ELR (cell line): ENCODE measurements at regions not wholly inside any gene's neighbourhood (a gene's known extent, or its start where the extent isn't known, plus 50 kb on each side); places are given as distances from the start of the nearest gene placed in this dataset.
A peak's percentile ranks its signal among the peaks of the same experiment; 100 is the strongest.
"Not testable (repeated sequence)": the region's sequence is repeated elsewhere in the genome, so short reads cannot be mapped to it uniquely, and the experiment has no call there.

Source experiments
- DNase-seq: peaks from one replicate; pipeline ENCODE4 v3.0.0-alpha.2; 2015; ENCODE audit warnings: low read depth

DNA sequence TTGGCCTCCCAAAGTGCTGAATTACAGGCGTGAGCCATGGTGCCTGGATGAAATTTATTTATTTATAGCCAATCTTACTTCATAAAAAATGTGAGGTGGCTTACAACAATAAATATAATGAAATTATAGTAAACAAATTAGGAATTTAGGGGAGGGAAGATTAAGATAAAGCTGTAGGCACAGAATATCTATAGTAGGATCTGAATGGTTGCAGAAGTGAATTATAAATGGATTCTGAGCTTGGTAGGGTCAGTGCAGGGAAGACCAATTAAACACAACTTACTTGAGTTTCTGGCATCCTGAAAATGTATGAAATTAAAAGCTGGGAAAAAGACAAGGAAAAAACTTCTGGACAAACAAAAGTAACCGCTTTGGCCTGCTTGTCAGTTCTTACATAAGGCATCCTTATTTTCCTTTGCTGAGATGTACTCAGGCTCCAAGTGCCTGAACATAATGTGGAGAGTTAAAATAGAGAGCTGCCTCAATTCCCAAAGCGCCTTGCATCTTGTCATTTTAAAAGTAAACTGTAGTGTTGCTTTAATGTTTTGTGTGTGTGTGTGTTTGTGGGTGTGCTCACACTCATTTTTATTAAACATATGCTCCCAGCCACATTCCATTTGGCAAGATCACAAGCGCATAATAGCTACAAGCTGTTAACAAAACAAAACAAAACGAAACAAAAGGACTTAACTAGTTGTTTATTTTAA is 247.3 kb downstream of the S1PR1 start:
- no peak for DNase-seq

DNA sequence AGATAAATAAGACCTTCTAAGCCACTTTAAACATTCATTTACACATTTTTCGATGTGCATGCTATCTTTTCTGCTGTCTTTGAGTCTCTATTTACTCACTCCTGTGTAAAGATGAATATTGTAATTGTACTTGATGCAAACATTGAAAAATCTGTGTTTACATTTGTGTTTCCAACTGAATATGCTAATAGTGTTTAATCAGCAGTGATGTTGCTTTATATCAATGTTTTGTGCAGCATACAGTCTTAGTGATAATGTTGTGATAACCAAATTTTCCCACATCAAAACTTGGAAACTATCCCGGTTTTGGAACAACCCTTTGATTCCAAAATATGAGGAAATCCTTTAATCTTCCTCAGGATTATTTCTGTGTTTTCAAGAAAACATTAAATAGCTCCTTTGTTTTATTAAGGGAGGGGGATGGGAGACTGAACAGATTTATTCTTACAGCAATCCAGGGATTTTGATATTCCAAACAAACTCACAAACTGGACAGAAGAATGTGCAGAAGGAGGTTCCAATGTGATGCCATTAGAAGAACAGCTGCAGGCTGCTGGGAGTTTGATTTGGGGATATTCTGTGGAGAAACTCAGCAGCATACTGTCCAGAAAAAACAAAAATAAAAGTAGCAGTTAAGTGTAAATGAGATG is 248.0 kb downstream of the S1PR1 start:
- DNase-seq, result no peak

DNA sequence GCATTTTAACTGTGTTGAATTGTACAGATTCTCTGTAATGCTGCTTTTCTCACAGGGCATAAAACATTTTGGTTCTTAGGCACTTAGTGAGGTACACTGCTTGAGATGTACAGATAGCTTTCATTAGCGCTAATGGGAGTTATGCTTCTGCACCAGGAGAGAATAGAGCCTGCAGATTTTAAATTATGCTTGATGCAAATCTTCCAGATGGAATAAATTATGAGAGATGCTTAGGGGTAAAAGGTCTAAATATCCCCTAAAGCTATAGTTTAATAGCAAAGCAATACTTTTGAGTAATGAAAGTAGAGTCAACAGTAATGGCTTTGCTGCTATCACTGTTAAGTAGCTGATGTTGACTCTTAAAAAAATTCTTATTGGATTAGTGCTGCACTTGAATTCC is 248.9 kb downstream of the S1PR1 start:
- DNase-seq, result no peak

DNA sequence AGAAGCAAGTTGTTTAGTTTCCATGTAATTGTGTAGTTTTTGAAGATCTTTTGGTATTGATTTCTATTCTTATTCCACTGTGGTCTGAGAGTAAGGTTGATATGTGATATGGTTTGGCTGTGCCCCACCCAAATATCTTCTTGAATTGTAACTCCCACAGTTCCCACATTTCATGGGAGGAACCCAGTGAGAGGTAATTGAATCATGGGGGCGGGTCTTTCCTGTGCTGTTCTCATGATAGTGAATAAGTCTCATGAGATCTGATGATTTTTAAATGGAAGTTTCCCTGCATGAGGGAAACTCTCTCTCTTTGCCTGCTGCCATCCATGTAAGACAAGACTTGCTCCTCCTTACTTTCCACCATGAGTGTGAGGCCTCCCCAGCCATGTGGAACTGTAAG is 255.3 kb downstream of the S1PR1 start:
- not testable (repeated sequence) for DNase-seq

DNA sequence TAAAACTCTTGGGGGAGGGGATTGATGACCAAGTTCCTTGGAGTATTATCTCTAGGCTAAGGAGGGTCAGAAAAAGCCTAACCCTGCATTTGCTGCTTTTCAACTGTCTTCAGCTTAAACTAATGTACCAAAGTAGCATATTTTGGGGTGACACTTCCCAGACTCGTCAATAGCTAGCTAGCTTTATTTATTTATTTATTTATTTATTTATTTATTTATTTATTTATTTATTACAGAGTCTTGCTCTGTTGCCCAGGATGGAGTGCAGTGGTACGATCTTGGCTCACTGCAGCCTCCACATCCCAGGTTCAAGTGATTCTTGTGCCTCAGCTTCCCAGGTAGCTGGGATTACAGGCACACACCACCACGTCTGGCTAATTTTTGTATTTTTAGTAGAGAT is 257.1 kb downstream of the S1PR1 start:
- not testable (repeated sequence) for DNase-seq

DNA sequence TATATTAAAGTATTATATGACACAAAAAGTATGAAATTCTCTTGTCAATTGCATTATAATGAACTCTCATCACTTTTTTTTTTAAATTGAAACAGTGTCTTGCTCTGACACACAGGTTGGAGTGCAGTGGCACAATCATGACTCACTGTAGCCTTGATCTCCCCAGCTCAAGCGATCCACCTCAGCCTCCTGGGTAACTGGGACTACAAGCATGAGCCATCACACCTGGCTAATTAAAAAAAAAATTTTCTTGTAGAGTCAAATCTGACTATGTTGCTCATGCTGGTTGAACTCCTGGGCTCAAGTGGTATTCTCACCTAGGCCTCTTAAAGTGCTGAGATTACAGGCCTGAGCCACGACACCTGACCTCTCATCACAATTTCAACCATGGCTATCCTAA is 259.3 kb downstream of the S1PR1 start:
- no peak for DNase-seq

DNA sequence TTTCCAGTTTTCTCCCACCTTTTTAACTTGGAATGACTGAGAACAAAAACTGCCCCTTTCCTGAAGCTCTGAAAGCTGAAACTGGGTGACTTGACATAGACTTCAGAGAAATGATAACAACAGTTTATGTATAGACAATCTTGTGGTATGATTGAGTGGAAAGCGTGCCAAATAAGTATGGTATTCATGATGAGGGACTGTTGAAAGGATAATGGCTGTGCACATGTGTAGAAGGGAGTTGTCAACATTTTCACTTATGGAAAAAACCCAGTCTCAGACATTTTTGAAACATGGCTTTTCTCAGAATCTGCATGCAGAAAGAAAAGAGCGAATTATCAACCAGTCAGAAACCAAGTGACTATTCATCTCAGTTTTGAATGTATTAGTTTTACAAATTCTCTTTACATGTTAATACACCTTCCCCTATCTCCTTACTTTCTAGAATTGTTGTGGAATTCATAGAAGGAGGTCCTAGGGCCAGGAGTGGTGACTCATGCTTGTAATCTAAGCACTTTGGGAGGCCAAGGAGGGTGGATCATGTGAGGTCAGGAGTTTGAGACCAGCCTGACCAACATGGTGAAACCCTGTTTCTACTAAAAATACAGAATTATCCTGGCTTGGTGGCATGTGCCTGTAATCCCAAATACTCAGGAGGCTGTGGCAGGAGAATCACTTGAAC is 261.2 kb downstream of the S1PR1 start:
- peak; percentile 26 for DNase-seq

DNA sequence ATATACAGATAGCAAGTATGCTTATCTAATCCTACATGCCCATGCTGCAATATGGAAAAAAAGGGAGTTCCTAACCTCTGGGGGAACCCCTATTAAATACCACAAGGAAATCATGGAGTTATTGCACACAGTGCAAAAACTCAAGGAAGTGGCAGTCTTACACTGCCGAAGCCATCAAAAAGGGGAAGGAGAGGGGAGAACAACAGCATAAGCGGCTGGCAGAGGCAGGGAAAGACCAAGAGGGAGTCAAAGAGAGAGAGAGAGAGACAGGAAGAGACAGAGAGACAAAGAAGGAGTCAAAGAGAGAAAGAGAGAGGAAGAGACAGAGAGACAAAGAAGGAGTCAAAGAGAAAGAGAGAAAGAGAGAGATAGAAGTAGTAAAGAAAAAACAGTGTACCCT is 267.3 kb downstream of the S1PR1 start:
- DNase-seq, result not testable (repeated sequence)

DNA sequence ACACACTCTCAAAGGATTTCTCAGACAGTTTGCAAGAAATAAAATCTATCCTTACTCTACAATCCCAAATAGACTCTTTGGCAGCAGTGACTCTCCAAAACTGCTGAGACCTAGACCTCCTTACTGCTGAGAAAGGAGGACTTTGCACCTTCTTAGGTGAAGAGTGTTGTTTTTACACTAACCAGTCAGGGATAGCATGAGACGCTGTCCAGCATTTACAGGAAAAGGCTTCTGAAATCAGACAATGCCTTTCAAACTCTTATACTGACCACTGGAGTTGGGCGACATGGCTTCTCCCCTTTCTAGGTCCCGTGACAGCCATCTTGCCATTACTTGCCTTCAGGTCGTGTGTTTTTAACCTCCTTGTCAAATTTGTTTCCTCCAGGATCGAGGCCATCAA is 268.4 kb downstream of the S1PR1 start:
- not testable (repeated sequence) for DNase-seq

DNA sequence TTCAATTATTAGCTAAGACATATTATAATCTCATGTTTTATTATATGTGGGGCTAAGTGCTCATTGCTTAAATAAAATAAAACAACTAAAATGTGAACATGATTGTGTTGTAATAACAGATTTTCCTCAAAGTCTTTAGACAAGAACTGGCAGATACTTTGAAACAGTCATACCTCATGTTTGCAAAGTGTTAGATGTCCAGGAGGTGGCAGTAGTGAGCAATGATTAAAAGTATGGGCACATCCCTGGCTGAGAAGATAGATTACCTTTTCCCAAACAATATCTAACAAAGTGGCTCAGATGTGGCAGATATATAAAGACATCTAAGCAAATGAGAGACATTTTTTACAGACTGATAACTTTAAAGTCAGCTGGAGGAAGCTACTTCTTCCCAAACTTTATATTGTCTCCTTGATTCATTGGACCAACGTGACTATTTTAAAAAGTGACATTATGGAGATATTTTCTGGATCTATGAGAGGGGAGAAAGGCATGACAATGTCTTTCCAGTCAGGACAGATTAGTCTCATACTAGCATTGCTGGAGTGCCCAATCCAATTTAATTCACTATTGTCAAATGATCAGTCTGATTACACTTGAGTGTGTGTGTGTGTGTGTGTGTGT is 269.8 kb downstream of the S1PR1 start:
- peak; percentile 61 for DNase-seq

DNA sequence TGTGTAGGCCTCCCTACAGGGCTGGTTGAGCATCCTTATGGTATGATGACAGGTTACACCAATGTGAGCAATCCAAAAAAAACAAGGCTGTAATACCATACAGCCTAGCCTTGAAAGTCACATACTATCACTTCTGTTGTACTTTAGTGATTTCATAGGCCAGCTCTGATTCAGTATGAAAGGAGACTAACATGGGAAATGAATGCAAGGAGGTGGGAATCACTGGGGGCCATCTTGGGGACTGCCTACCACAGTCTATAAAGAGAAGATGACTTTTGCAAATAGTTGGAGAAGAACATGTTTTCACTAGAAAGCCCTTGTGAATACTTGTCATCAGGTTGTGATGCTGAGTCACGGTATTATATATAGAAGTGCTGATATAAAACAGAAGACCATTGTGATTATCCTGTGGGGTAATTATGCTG is 270.7 kb downstream of the S1PR1 start:
- no peak for DNase-seq

DNA sequence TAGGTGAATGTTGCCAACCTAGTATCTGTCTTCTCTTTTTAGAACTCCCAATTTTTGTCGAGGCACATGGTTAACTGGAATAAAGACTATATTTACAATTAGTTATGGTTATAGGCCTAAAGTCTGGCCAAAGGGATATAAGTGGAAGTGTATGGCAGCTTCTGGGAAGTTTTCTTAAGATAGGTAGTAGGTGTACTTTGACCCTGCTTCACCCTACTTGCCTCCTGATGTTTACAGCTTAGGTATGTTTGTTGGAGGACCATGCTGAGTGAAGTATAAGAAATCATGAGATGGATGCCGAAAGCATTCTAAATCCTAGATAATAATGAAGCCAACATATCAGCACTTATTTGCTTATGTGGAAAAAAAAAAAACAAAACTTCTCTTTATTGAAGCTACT is 272.1 kb downstream of the S1PR1 start:
- no peak for DNase-seq

DNA sequence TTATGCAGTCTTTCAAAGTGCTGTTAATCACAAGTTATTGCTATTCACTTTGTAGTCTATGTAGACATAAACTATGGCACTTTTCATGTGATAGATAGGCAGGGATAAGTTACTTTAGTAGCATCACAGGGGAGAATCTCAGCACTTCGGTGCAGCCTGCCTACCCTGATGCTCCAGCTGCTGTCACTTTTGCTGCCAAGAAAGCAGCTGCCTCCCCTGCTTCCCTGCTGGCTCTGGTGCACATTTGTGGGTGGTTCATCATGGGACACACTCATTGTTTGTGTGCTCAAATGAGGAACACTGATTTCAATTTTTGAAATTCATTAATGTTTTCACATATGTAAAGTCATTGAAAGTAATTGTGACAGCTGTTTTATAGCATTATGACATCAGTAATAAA is 272.6 kb downstream of the S1PR1 start:
- no peak for DNase-seq

DNA sequence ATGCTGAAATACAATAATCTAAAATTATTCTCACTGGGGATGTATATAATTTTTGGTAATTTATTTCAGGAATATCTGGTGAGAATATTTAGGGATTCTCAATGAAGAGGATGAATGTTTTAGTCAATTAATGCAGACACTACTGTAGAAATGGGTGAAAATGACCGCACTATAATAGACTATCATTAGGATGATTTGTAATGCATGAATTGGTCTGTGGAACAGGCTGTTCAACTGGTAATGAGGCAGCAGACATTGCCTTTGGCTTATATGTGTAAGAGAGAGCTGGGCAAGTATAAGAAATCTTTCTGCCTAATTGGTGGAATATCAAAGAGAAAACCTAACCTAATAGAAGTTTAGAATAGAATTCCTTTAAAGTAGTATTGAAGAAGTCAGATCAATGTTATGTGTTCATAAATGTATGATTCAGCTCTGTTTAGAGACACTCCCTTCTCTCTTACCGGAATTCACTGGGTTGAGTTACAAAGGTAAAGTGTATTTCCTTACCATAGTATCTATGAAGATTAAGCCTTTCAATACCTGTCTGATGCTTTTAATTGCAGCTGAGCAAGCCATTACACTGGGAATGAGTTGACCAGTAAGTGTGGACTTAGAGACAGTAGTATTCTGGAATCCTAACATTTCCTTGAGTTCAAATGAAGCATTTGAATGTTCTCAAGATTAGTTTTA is 274.5 kb downstream of the S1PR1 start:
- no peak for DNase-seq

DNA sequence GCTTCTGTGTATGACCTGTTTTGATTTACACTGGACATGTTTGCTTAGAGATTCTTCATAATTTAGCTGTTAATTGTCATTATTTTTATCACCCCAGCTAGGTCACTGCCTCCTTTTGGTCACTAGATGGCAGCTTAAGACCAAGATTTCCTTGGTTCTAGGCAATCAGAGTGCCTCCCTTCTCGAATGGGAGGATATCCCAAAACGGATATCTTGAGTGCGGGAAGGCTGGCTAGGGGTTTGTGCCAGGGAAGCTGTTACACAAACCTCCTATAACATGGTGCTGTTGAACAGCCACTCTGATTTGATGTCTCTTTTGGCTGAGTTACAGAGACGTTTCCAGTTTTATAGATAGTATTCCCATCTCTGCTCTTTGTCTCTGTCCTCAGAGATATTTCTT is 283.5 kb downstream of the S1PR1 start:
- peak; percentile 72 for DNase-seq

DNA sequence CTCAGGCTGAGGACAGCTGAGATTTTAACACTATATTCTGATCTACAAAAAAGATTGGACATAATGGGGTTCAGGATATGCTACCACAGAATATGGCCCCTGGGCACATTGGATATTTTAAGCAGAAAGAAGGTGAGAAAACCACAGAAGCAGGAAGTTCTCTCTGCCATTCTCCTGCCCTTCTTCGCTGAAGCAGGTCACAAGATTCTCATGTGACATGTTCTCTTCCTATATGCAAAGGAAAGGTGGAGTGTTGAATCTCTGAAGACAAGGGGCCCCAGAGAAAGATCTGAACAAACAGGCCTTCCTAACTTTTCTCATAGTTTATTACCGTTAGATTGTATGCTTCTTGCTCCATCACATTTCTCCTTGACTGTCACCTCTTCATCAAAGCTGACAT is 285.7 kb downstream of the S1PR1 start:
- no peak for DNase-seq

DNA sequence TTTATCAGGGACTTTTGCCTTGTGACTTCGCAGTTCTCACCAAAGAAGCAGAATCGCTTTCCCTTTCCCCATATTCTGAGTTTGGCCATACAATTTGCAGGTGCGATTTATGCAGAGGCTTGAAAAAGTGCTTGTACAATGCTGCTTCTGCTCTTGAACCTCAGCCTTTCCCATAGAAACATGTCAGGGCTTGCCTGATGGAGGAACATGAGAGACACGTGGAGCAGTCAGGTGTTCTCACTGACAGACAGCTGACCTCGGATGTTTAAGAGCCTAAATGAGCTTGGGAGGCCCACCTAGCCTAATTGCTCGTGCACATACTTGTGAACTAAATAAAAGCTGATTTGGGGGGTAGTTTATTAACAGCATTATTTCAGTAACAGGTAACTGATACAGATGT is 290.0 kb downstream of the S1PR1 start:
- no peak for DNase-seq

DNA sequence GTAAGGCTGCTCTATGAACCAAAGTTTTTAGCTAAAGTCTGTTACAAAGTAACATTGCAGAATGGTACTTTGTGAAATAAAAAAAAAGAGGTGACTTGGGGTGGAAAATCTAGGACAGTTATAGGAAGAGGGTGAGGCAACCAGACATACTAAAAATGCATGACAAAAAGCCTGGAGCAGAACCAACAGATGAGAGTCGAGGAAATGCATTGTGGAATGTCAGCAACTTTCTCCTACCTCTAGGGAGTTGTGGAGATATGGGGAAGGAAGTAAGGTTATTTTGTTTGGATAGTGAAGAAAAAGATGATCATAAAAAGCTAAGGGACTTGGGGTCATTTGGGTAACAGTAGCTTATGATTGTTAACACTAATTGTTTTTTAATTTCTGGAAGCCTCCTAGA is 295.6 kb downstream of the S1PR1 start:
- DNase-seq, result no peak

DNA sequence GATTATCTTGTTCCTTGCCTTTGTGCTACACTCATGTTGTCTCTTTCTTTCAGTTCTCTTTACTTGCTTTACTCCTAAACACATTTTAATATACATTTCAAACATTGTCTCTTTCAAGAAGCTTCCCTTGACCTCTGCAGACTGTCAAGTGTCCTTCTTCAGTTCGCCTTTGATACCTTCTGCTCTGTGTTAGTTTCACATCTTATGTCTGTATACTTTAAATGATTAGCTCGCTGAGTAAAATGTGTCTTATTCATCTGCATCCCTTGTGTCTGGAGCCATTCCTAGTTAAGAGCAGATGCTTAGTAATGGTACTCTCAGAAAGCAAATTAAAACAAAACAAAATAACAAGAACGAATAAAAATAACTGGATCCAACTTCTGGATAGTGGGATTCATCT is 303.3 kb downstream of the S1PR1 start:
- no peak for DNase-seq

DNA sequence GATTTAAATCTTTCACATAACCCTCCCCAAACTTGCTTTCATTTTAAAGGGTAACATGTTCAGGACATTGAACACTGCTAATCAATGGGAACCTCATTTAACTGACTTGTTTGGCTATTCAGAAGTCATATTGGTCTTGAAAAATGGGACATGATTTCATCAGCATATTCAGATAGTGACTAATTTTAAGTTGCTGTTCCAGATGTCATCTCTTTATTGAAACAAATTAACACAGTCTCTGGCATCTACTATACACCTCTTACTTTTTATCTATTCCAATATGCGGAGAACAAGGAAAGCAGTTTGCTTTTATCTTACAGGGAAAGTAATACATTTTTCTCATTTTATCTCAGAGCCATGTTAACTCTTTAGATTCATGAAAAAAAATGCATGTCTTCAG is 310.1 kb downstream of the S1PR1 start:
- no peak for DNase-seq

DNA sequence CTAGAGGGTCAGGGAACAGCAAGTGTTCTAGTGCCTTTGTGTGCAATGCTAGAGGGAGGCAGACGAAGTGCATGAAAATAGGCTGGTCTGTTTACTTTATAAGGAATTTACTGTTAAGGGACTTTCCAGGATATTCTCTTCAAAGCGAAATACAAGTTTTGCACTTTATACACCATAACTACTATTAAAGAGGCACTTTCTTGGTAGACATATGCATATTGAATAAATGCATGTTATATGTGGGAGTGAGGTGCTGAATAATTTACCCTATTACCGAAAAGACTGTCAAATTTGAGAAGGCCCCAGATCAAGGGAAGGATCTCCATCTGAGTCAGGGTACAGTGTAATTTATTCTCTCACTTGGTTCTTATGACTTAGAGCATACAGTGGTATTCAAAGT is 310.5 kb downstream of the S1PR1 start:
- DNase-seq, result no peak

DNA sequence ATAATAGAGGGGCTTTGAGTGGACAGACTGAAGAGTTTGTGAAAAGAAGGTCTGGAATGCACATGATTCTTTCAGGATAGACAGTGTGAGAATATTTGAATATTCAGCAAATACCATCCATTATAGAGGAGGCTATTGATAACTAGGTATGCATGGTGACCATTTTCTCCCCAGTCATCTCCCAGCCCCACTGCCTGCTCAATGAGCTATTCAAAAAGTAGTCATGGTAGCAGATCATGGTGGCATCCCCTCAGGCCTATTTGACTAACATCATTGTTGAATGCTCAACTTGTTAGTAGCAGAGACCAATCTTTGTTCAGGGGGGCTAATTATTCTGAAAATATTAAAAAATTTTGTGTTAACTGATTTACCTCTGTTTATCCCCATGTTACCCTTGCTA is 311.6 kb downstream of the S1PR1 start:
- no peak for DNase-seq
